Activated CD4-positive, alpha-beta T cell treated with anti-CD3 and anti-CD28 coated beads, Interleukin-2, amount 50 U/mL, for 24 hours (primary cell): ENCODE measurements at regions not wholly inside any gene's neighbourhood (a gene's known extent, or its start where the extent isn't known, plus 50 kb on each side); places are given as distances from the start of the nearest gene placed in this dataset.

Experiments used
- DNase-seq, 2 donors: peaks; one replicate each; pipeline ENCODE4 v3.0.0-alpha.2; 2020; ENCODE audit warnings: low read depth in 1 of 2, low spot score in 1 of 2

GRCh38 chr4:23741681-23742191, 148.1 kb downstream of the PPARGC1A start:
- DNase-seq = no peak

- DNase-seq = no peak
These were observed 152.3 kb downstream of the PPARGC1A start for GRCh38 chr4:23737571-23737970.

GRCh38 chr4:23736466-23736865, 153.4 kb downstream of the PPARGC1A start:
- no peak for DNase-seq

GRCh38 chr4:23734000-23734399, 155.8 kb downstream of the PPARGC1A start:
- DNase-seq = no peak

GRCh38 chr4:23733476-23733875, 156.4 kb downstream of the PPARGC1A start:
- no peak for DNase-seq

GRCh38 chr4:23730998-23731397, 158.8 kb downstream of the PPARGC1A start:
- no peak for DNase-seq

- no peak for DNase-seq
These were observed 160.9 kb downstream of the PPARGC1A start for GRCh38 chr4:23728971-23729370.

- DNase-seq = no peak
These were observed 161.5 kb downstream of the PPARGC1A start for GRCh38 chr4:23728393-23728792.

- no peak for DNase-seq
These were observed 169.3 kb downstream of the PPARGC1A start for GRCh38 chr4:23720556-23720955.

GRCh38 chr4:23718435-23718834, 171.4 kb downstream of the PPARGC1A start:
- DNase-seq = no peak

GRCh38 chr4:23717528-23718248, 172.2 kb downstream of the PPARGC1A start:
- no peak for DNase-seq

- DNase-seq = no peak
These were observed 179.5 kb downstream of the PPARGC1A start for GRCh38 chr4:23710298-23710697.

GRCh38 chr4:23707652-23708026, 182.2 kb downstream of the PPARGC1A start:
- DNase-seq = no peak

GRCh38 chr4:23706972-23707651, 182.7 kb downstream of the PPARGC1A start:
- no peak for DNase-seq

GRCh38 chr4:23700197-23700596, 189.7 kb downstream of the PPARGC1A start:
- DNase-seq = no peak

GRCh38 chr4:23697722-23698121, 192.1 kb downstream of the PPARGC1A start:
- DNase-seq = no peak

- DNase-seq = no peak
These were observed 192.8 kb downstream of the PPARGC1A start for GRCh38 chr4:23697001-23697528.

GRCh38 chr4:23686169-23686897, 203.5 kb downstream of the PPARGC1A start:
- DNase-seq = no peak

- DNase-seq = no peak
These were observed 204.4 kb downstream of the PPARGC1A start for GRCh38 chr4:23685471-23685870.

GRCh38 chr4:23680671-23681518, 209.0 kb downstream of the PPARGC1A start:
- DNase-seq = no peak

GRCh38 chr4:23674694-23675093, 215.2 kb downstream of the PPARGC1A start:
- no peak for DNase-seq
